Peyer's patch (tissue), 4 donors: ENCODE measurements at regions not wholly inside any gene's neighbourhood (a gene's known extent, or its start where the extent isn't known, plus 50 kb on each side); places are given as distances from the start of the nearest gene placed in this dataset.

Experiments used
- CTCF ChIP-seq, 6 experiments: fragments of 450-650 bp in 4 of 6; fragments of 200-600 bp in 2 of 6; sonication (generic) in 1 of 6; IDR thresholded peaks; one replicate each; pipeline ENCODE4 v1.5.1; 2017 to 2019; ENCODE audit warnings: antibody characterized with exemption in 6 of 6, mild to moderate bottlenecking in 3 of 6, moderate library complexity in 1 of 6
- POLR2A ChIP-seq, 2 donors: fragments of 450-650 bp; IDR thresholded peaks; one replicate each; pipeline ENCODE4 v1.5.1; 2017; ENCODE audit warnings: antibody characterized with exemption in 2 of 2, mild to moderate bottlenecking in 2 of 2, moderate library complexity in 2 of 2

GRCh38 chr7:106814887-106815286 is 50.2 kb upstream of the PIK3CG start:
- TF ChIP-seq CTCF (IDR thresholded peaks at IDR 0.05) (no peak), POLR2A (IDR thresholded peaks at IDR 0.05) (no peak)
